GM21423 (cell line): ENCODE measurements at regions not wholly inside any gene's neighbourhood (a gene's known extent, or its start where the extent isn't known, plus 50 kb on each side); places are given as distances from the start of the nearest gene placed in this dataset.
"Not testable (repeated sequence)": the region's sequence is repeated elsewhere in the genome, so short reads cannot be mapped to it uniquely, and the experiment has no call there.

Experiments used
- ATAC-seq: cut with Tn5 transposase; IDR thresholded peaks from one replicate; pipeline ENCODE4 v1.9.1; 2021; ENCODE audit warnings: mild to moderate bottlenecking, moderate library complexity; ENCODE audit not compliant: unreplicated experiment

DNA sequence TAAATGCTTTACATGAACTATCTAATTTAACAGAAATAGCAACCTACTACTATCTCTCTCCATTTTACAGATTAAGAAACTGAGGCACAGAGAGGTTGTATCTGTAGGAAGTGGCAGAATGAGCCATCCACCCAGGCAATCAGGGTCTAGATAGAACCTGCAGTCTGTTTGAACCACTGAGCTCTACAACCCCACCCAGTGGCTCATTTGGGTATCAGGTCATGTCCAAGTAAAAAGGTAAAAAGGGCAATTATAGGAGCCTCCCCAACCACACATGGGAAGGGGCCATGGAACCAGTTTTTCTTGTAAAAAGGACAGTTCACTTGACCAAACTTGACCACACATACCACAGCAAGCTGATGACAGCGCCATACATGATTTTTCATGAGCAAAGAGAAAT lies 92.9 kb upstream of the SGCG start:
- ATAC-seq, result no peak

DNA sequence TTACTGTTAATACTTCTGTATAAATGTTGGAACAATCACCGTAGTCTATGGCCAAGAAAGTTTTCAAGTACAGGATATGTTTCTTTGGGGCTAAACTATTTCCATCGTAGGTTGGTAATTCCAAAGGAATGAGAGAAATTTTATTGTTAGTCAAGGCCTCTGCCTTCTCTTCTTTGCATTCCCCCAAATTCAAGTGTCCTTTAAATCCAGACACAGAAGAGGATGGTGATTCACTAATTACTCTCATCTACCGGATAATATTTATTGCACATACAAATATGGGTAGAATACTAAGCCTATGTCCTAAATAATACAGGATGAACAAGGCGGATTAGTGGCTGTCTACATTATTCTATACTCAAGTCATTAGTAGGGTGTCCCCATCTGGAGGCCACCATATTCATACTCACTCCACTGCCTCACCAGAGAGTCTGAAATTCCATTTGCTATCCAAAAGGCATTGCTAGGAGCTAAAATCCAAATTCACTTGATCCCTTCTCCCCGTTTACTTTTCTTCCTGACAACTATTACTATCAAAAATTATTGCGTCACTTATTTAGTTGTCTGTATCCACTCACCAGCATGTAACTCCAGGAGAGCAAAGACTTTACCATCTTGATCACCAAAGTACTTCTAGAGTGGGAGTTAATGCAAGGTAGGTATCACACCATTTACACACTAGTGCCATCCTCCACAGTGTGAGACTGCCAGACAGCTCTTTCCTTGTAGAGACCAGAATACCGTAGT lies 82.4 kb upstream of the SGCG start:
- no peak for ATAC-seq

DNA sequence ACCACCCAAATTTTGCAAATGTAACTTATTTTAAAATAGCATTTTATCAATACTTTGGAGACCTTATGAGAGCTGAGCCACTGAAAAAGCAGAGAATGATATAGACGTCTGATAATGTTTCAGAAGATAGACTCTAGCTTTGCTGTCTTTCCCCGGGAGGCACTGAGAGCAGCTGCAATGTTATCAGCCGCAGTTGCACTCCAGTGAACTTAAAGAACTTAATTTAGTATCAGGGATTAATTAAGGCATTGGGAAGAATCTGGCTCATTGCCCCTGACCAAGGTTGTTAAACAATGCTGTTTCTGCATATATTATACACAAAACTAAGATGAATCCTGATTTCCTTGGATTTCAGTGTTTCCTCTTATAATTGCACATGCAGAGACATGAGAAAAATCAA lies 75.7 kb upstream of the SGCG start:
- ATAC-seq, result no peak

DNA sequence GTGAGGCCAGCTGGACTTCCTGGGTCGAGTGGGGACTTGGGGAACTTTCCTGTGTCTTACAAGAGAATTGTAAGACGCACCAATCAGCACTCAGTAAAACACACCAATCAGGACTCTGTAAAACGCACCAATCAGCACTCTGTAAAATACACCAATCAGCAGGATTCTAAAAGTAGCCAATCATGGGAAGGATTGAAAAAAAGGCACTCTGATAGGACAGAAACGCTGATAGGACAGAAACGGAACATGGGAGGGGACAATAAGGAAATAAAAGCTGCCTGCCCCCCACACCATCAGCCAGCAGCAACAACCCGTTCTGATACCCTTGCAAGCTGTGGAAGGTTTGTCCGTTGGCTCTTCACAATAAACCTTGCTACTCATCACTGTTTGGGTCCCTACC lies 73.1 kb upstream of the SGCG start:
- no peak for ATAC-seq

DNA sequence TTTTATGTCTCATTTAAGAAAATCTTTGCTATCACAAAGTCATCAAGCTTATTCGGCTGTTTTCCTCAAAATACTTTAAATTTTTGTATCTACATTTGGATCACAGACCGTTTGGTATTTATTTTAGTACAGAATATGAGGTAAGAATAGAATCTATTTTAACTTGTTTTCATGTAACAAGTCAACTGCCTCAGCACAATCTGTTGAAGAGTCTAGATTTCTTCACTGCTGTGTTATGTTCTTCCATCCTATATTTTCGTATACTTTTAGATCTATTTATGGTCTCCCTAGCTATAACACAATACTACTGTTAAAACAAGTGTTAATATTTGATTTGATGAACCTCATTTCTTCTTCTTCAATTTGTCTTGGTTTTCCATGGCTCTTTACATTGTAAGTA lies 61.6 kb upstream of the SGCG start:
- no peak for ATAC-seq

DNA sequence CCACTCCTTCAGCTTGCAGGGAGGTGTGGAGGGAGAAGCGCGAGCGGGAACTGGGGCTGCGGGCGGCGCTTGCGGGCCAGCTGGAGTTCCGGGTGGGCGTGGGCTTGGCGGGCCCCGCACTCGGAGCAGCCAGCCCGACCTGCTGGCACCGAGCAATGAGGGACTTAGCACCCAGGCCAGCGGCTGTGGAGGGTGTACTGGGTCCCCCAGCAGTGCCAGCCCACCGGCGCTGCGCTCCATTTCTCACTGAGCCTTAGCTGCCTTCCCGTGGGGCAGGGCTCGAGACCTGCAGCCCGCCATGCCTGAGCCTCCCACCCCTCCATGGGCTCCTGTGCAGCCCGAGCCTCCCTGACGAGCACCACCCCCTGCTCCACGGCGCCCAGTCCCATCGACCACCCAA lies 53.2 kb upstream of the SGCG start:
- ATAC-seq, result not testable (repeated sequence)

DNA sequence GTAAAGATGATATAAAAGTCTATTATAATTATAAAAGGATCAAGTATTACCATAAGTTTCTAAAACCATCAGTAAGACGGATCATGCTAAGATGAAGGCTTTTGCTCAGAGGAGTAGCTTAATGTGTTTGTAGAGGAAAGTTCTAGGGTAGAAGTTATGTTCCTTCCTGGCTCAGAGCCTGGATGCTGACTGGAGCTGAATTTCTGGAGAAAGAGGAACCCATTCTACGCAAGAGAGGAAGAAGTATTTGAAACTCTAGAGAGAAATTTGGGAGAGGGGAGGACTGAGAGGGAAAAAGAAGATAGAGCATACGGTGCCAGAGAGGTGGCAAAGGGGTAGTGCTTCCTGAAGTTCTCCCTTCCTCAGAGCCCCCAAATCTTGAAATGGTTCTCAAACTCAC lies 51.4 kb upstream of the SGCG start:
- no peak for ATAC-seq
